HEK293 (cell line): ENCODE measurements at regions not wholly inside any gene's neighbourhood (a gene's known extent, or its start where the extent isn't known, plus 50 kb on each side); places are given as distances from the start of the nearest gene placed in this dataset.

Source experiments
- CTCF ChIA-PET: fragments of 350-600 bp; formaldehyde crosslinking; extraction: SDS; loops from one replicate; lab custom pipeline; 2021; ENCODE audit warnings: antibody characterized with exemption; lab: Yijun Ruan, JAX
- POLR2A ChIA-PET: fragments of 300-600 bp; formaldehyde crosslinking; extraction: SDS; loops from one replicate; lab custom pipeline; 2020; ENCODE audit warnings: antibody characterized with exemption, inconsistent platforms; lab: Yijun Ruan, JAX
- H3K27ac ChIP-seq: fragments of 200-500 bp; sonication (Bioruptor generic); 2 replicates; pipeline ENCODE4 v1.5.1; 2014; ENCODE audit warnings: low read depth, low read length, control low read depth, inconsistent platforms; ENCODE audit errors: extremely low read depth
- H3K36me3 ChIP-seq, 2 experiments: fragments of 200-500 bp in 1 of 2; sonication (Bioruptor generic) in 1 of 2; 1 replicate in 1 of 2; 2 replicates in 1 of 2; pipeline ENCODE4 v1.5.1; 2014 to 2017; ENCODE audit warnings: inconsistent platforms in 2 of 2, low read length in 2 of 2; ENCODE audit not compliant: control insufficient read depth in 2 of 2, insufficient read depth in 1 of 2
- H3K4me1 ChIP-seq: fragments of 200-500 bp; sonication (Bioruptor generic); 2 replicates; pipeline ENCODE4 v1.5.1; 2014; ENCODE audit warnings: mild to moderate bottlenecking, low read length, inconsistent platforms; ENCODE audit not compliant: control insufficient read depth, insufficient read depth
- H3K4me3 ChIP-seq: 2 replicates; pipeline ENCODE4 v1.5.1; 2011; ENCODE audit warnings: low read depth, mild to moderate bottlenecking, control low read depth, low read length, moderate library complexity
- H3K9me3 ChIP-seq: fragments of 200-500 bp; sonication (Bioruptor generic); 2 replicates; pipeline ENCODE4 v1.5.1; 2014; ENCODE audit warnings: low read depth, low read length, inconsistent platforms; ENCODE audit not compliant: control insufficient read depth, insufficient read depth
- BCL6B ChIP-seq: fragments of 450-650 bp; formaldehyde crosslinking; IDR thresholded peaks from 2 replicates; pipeline ENCODE4 v1.5.1; 2017; ENCODE audit warnings: missing biosample characterization, missing genetic modification characterization
- HOXD13 ChIP-seq: sonication (generic); formaldehyde crosslinking; IDR thresholded peaks from 2 replicates; pipeline ENCODE4 v1.8.0; 2022; ENCODE audit warnings: missing genetic modification reagents, borderline replicate concordance
- KLF1 ChIP-seq: fragments of 450-650 bp; formaldehyde crosslinking; IDR thresholded peaks from 2 replicates; pipeline ENCODE4 v1.5.1; 2016; ENCODE audit warnings: missing biosample characterization, missing genetic modification characterization
- KLF10 ChIP-seq: fragments of 450-650 bp; IDR thresholded peaks from 2 replicates; pipeline ENCODE4 v1.5.1; 2018; ENCODE audit warnings: missing biosample characterization, mild to moderate bottlenecking, missing genetic modification characterization
- OSR2 ChIP-seq: fragments of 450-650 bp; formaldehyde crosslinking; IDR thresholded peaks from 2 replicates; pipeline ENCODE4 v1.5.1; 2016; ENCODE audit warnings: missing biosample characterization, missing genetic modification characterization
- REST ChIP-seq: fragments of 450-650 bp; formaldehyde crosslinking; IDR thresholded peaks from 2 replicates; pipeline ENCODE4 v1.5.1; 2016; ENCODE audit warnings: missing biosample characterization, missing genetic modification characterization
- SP7 ChIP-seq: fragments of 450-650 bp; formaldehyde crosslinking; IDR thresholded peaks from 2 replicates; pipeline ENCODE4 v1.5.1; 2016; ENCODE audit warnings: missing biosample characterization, missing genetic modification characterization
- ZEB2 ChIP-seq: fragments of 450-650 bp; formaldehyde crosslinking; IDR thresholded peaks from 2 replicates; pipeline ENCODE4 v1.5.1; 2016; ENCODE audit warnings: missing biosample characterization, missing genetic modification characterization
- ZFHX2 ChIP-seq: fragments of 450-650 bp; formaldehyde crosslinking; conservative IDR thresholded peaks from 2 replicates; pipeline ENCODE4 v1.5.1; 2016; ENCODE audit warnings: missing biosample characterization, missing genetic modification characterization
- ZFP37 ChIP-seq: fragments of 450-650 bp; formaldehyde crosslinking; IDR thresholded peaks from 2 replicates; pipeline ENCODE4 v1.5.1; 2016; ENCODE audit warnings: missing biosample characterization, missing genetic modification characterization
- ZNF10 ChIP-seq: fragments of 450-650 bp; formaldehyde crosslinking; IDR thresholded peaks from 2 replicates; pipeline ENCODE4 v1.5.1; 2017; ENCODE audit warnings: missing biosample characterization, missing genetic modification characterization
- ZNF148 ChIP-seq: fragments of 450-650 bp; formaldehyde crosslinking; IDR thresholded peaks from 2 replicates; pipeline ENCODE4 v1.5.0; 2017; ENCODE audit warnings: missing biosample characterization, missing genetic modification characterization, borderline replicate concordance
- ZNF274 ChIP-seq, 2 experiments: fragments of 200-500 bp in 1 of 2; fragments of 450-650 bp in 1 of 2; sonication (Bioruptor generic) in 1 of 2; formaldehyde crosslinking in 1 of 2; IDR thresholded peaks; 2 replicates each; pipeline versions ENCODE4 v1.5.1 to v1.6.1; 2014 to 2016; ENCODE audit warnings: borderline replicate concordance in 1 of 2, inconsistent platforms in 1 of 2, low read length in 1 of 2, missing biosample characterization in 1 of 2, missing genetic modification characterization in 1 of 2
- ZNF292 ChIP-seq: fragments of 450-650 bp; formaldehyde crosslinking; IDR thresholded peaks from 2 replicates; pipeline ENCODE4 v1.5.1; 2016; ENCODE audit warnings: low read depth, missing biosample characterization, missing genetic modification characterization, borderline replicate concordance
- ZNF341 ChIP-seq: fragments of 450-650 bp; formaldehyde crosslinking; IDR thresholded peaks from 2 replicates; pipeline ENCODE4; 2016; ENCODE audit warnings: low read depth, missing biosample characterization, missing genetic modification characterization
- ZNF350 ChIP-seq: fragments of 450-650 bp; formaldehyde crosslinking; IDR thresholded peaks from 2 replicates; pipeline ENCODE4 v1.5.0; 2017; ENCODE audit warnings: missing biosample characterization, mild to moderate bottlenecking, missing genetic modification characterization
- ZNF488 ChIP-seq: fragments of 450-650 bp; formaldehyde crosslinking; IDR thresholded peaks from 2 replicates; pipeline ENCODE4 v1.5.1; 2016; ENCODE audit warnings: missing biosample characterization, missing genetic modification characterization
- ZNF580 ChIP-seq: fragments of 450-650 bp; formaldehyde crosslinking; IDR thresholded peaks from 2 replicates; pipeline ENCODE4 v1.5.1; 2016; ENCODE audit warnings: missing biosample characterization, missing genetic modification characterization
- ZNF585B ChIP-seq: fragments of 450-650 bp; formaldehyde crosslinking; IDR thresholded peaks from 2 replicates; pipeline ENCODE4 v1.5.1; 2016; ENCODE audit warnings: missing biosample characterization, missing genetic modification characterization
- ZNF704 ChIP-seq: fragments of 450-650 bp; formaldehyde crosslinking; IDR thresholded peaks from 2 replicates; pipeline ENCODE4 v1.5.1; 2016; ENCODE audit warnings: missing biosample characterization, missing genetic modification characterization
- ZSCAN4 ChIP-seq: fragments of 450-650 bp; formaldehyde crosslinking; IDR thresholded peaks from 2 replicates; pipeline ENCODE4 v1.5.1; 2017; ENCODE audit warnings: missing biosample characterization, missing genetic modification characterization

- Histone ChIP-seq H3K9me3 (no peaks in the 10 kb centered on the region), H3K36me3 (no peaks in the 10 kb centered on the region), H3K4me1 (no peaks in the 10 kb centered on the region), H3K4me3 (no peak overlapping the region), H3K27ac (no peak overlapping the region)
- peak; percentile 95 for TF ChIP-seq ZNF10
- no peak for TF ChIP-seq ZFHX2
- ChIA-PET CTCF (no interaction called here), POLR2A (no interaction called here)
Observed at GRCh38 chr16:55217392-55217791, 106.6 kb upstream of the IRX6 start.

GRCh38 chr16:55221836-55222235 lies 102.2 kb upstream of the IRX6 start:
- no peak overlapping the region for H3K27ac ChIP-seq
- no peaks in the 10 kb centered on the region for H3K36me3 ChIP-seq
- TF ChIP-seq REST (tag by site-specific recombination) (no peak), SP7 (tag by site-specific recombination) (no peak), ZNF488 (tag by site-specific recombination) (no peak), ZNF585B (tag by site-specific recombination) (no peak), ZEB2 (tag by site-specific recombination) (no peak), ZNF274 (IDR thresholded peaks at IDR 0.05; ENCODE audit: low read length) (no peak), ZNF274 (tag by site-specific recombination; IDR thresholded peaks at IDR 0.05; ENCODE audit: borderline replicate concordance) (no peak), KLF1 (tag by site-specific recombination) (no peak), ZSCAN4 (tag by site-specific recombination) (no peak), KLF10 (tag by site-specific recombination) (no peak), ZFP37 (tag by site-specific recombination) (no peak)
- TF ChIP-seq, all 188 proteins: peak for 0
- no peak overlapping the region for H3K4me3 ChIP-seq
- no peaks in the 10 kb centered on the region for H3K4me1 ChIP-seq
- ChIA-PET CTCF (no interaction called here), POLR2A (no interaction called here)
- no peaks in the 10 kb centered on the region for H3K9me3 ChIP-seq

- ChIA-PET CTCF (no interaction called here), POLR2A (no interaction called here)
- no peaks in the 10 kb centered on the region for H3K9me3 ChIP-seq
- no peak overlapping the region for H3K27ac ChIP-seq
- no peaks in the 10 kb centered on the region for H3K36me3 ChIP-seq
- no peaks in the 10 kb centered on the region for H3K4me1 ChIP-seq
- no peak overlapping the region for H3K4me3 ChIP-seq
- TF ChIP-seq HOXD13 (no peak), ZNF274 (IDR thresholded peaks at IDR 0.05; ENCODE audit: low read length) (no peak), ZNF274 (tag by site-specific recombination; IDR thresholded peaks at IDR 0.05; ENCODE audit: borderline replicate concordance) (no peak), ZNF704 (tag by site-specific recombination) (no peak), ZNF341 (tag by site-specific recombination) (no peak), ZNF350 (tag by site-specific recombination) (no peak), ZNF148 (no peak), OSR2 (tag by site-specific recombination) (no peak), BCL6B (tag by site-specific recombination) (no peak), ZNF10 (no peak), ZNF292 (no peak), ZNF580 (tag by site-specific recombination) (no peak)
Observed at GRCh38 chr16:55222486-55222885, 101.5 kb upstream of the IRX6 start.
